Liver (tissue), 8 donors: ENCODE measurements at regions not wholly inside any gene's neighbourhood (a gene's known extent, or its start where the extent isn't known, plus 50 kb on each side); places are given as distances from the start of the nearest gene placed in this dataset.

ENCODE experiments used
- DNase-seq: peaks from one replicate; pipeline ENCODE4 v3.0.0-alpha.2; 2017; ENCODE audit warnings: low spot score
- H3K27ac ChIP-seq, 2 donors: one replicate each; pipeline ENCODE4 v1.7.0; 2013; ENCODE audit warnings: inconsistent platforms in 2 of 2, low read length in 2 of 2, control low read depth in 1 of 2, low read depth in 1 of 2, mild to moderate bottlenecking in 1 of 2
- H3K27me3 ChIP-seq, 4 donors: one replicate each; pipeline versions ENCODE4 v1.6.1 to v1.7.0; 2013; ENCODE audit warnings: low read length in 3 of 4, inconsistent platforms in 1 of 4, mild to moderate bottlenecking in 1 of 4, moderate library complexity in 1 of 4; ENCODE audit not compliant: control insufficient read depth in 4 of 4, insufficient read depth in 4 of 4
- H3K36me3 ChIP-seq, 4 donors: one replicate each; pipeline versions ENCODE4 v1.6.1 to v1.7.0; 2013; ENCODE audit warnings: low read length in 3 of 4, mild to moderate bottlenecking in 3 of 4, low read depth in 1 of 4, moderate library complexity in 1 of 4; ENCODE audit not compliant: control insufficient read depth in 4 of 4, insufficient read depth in 3 of 4
- H3K4me1 ChIP-seq, 4 donors: one replicate each; pipeline versions ENCODE4 v1.6.1 to v1.7.0; 2013; ENCODE audit warnings: low read length in 3 of 4, mild to moderate bottlenecking in 3 of 4, moderate library complexity in 1 of 4; ENCODE audit not compliant: control insufficient read depth in 4 of 4, insufficient read depth in 4 of 4
- H3K4me3 ChIP-seq, 3 donors: one replicate each; pipeline versions ENCODE4 v1.6.1 to v1.7.0; 2013; ENCODE audit warnings: low read length in 3 of 3, control low read depth in 1 of 3, low read depth in 1 of 3, mild to moderate bottlenecking in 1 of 3
- H3K9ac ChIP-seq, 2 donors: one replicate each; pipeline ENCODE4 v1.7.0; 2013; ENCODE audit warnings: low read length in 2 of 2, mild to moderate bottlenecking in 2 of 2, moderate library complexity in 2 of 2, control low read depth in 1 of 2, low read depth in 1 of 2
- H3K9me3 ChIP-seq, 4 donors: one replicate each; pipeline versions ENCODE4 v1.6.1 to v1.7.0; 2013; ENCODE audit warnings: low read length in 3 of 4; ENCODE audit not compliant: control insufficient read depth in 4 of 4
- EGR1 ChIP-seq, 2 donors: IDR thresholded peaks; 2 replicates each; pipeline ENCODE4 v1.6.1; 2016 to 2018; ENCODE audit warnings: antibody characterized with exemption in 2 of 2, low read depth in 2 of 2
- FOXA1 ChIP-seq: IDR thresholded peaks from 2 replicates; pipeline ENCODE4 v1.6.1; 2016; ENCODE audit warnings: antibody characterized with exemption
- FOXA2 ChIP-seq: IDR thresholded peaks from 2 replicates; pipeline ENCODE4 v1.6.1; 2016; ENCODE audit warnings: antibody characterized with exemption
- HNF4G ChIP-seq: IDR thresholded peaks from 2 replicates; pipeline ENCODE4 v1.6.1; 2016; ENCODE audit warnings: antibody characterized with exemption
- NR2F2 ChIP-seq: IDR thresholded peaks from 2 replicates; pipeline ENCODE4 v1.6.1; 2016; ENCODE audit warnings: antibody characterized with exemption
- RAD21 ChIP-seq, 2 donors: IDR thresholded peaks; 2 replicates each; pipeline ENCODE4 v1.6.1; 2016; ENCODE audit warnings: antibody characterized with exemption in 2 of 2, mild to moderate bottlenecking in 2 of 2
- RXRA ChIP-seq, 2 donors: IDR thresholded peaks; 2 replicates each; pipeline ENCODE4 v1.6.1; 2017 to 2018; ENCODE audit warnings: antibody characterized with exemption in 2 of 2, mild to moderate bottlenecking in 1 of 2
- SP1 ChIP-seq: IDR thresholded peaks from 2 replicates; pipeline ENCODE4 v1.6.1; 2018; ENCODE audit warnings: antibody characterized with exemption, mild to moderate bottlenecking
- TAF1 ChIP-seq: conservative IDR thresholded peaks from 2 replicates; pipeline ENCODE4 v1.6.1; 2016; ENCODE audit warnings: antibody characterized with exemption, mild to moderate bottlenecking
- WGBS: extraction: QIAGEN DNeasy Blood & Tissue Kit; methylation state at CpG from one replicate; pipeline ENCODE4 v1.1.7; 2013; 5-methylcytosine and 5-hydroxymethylcytosine counted together
- TF ChIP-seq, protein P1 (sequence below): IDR thresholded peaks from 2 replicates; pipeline ENCODE4 v1.6.1; 2016; ENCODE audit warnings: antibody characterized with exemption
- TF ChIP-seq, protein P2 (sequence below): fragments of 150-350 bp; IDR thresholded peaks from 2 replicates; pipeline ENCODE4 v1.5.1; 2017; ENCODE audit warnings: improper control_type of control experiment, low read depth, low read length; ENCODE audit not compliant: missing input control
- donor health status: healthy.
- donor health status: healthy.
- donor health status: healthy.
- donor health status: healthy.
- donor health status: healthy.

DNA sequence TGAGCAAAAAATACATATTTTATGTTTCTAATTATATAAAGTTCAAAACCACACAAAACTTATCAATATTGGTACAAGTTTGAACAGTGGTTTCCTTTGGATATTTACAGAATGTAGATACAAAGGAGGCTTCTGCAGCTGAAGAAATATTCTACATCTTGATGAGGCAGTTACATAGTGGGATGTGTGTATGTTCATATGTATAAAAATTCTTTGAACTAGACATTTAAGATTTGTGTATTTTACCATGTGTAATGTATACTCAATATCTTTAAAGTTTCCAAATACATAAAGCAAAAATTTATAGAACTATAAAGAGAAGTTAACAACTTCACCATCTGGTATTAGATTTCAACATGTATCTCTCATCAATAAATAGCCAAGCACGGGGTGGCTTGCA, 80.7 kb upstream of the TNFSF4 start (continued):
- TF ChIP-seq, protein P1, sequence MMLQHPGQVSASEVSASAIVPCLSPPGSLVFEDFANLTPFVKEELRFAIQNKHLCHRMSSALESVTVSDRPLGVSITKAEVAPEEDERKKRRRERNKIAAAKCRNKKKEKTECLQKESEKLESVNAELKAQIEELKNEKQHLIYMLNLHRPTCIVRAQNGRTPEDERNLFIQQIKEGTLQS, result no peak
- TF ChIP-seq RAD21 (IDR thresholded peaks at IDR 0.05) (no peak), FOXA1 (no peak), HNF4G (no peak)
- TF ChIP-seq, protein P2, sequence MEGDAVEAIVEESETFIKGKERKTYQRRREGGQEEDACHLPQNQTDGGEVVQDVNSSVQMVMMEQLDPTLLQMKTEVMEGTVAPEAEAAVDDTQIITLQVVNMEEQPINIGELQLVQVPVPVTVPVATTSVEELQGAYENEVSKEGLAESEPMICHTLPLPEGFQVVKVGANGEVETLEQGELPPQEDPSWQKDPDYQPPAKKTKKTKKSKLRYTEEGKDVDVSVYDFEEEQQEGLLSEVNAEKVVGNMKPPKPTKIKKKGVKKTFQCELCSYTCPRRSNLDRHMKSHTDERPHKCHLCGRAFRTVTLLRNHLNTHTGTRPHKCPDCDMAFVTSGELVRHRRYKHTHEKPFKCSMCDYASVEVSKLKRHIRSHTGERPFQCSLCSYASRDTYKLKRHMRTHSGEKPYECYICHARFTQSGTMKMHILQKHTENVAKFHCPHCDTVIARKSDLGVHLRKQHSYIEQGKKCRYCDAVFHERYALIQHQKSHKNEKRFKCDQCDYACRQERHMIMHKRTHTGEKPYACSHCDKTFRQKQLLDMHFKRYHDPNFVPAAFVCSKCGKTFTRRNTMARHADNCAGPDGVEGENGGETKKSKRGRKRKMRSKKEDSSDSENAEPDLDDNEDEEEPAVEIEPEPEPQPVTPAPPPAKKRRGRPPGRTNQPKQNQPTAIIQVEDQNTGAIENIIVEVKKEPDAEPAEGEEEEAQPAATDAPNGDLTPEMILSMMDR, result no peak

DNA sequence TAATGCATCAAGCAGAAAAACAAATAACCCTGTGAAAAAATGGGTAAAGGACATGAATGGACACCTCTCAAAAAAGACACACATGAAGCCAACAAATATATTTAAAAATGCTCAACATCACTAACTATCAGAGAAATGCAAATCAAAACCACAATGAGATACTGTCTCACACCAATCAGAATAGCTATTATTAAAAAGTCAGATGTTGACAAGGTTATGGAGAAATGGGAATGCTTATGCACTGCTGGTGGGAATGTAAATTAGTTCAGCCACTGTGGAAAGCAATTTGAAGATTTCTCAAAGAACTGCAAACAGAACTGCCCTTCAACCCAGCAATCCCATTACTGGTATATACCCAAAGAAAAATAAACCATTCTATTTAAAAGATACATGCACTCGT, 86.6 kb upstream of the TNFSF4 start:
- TF ChIP-seq EGR1 (IDR thresholded peaks at IDR 0.05; ENCODE audit: low read depth in 2 of 2), result no peak
- TF ChIP-seq TAF1, result no peak
- TF ChIP-seq HNF4G, result no peak
- TF ChIP-seq, protein P1, result no peak
- TF ChIP-seq SP1, result no peak
- TF ChIP-seq RAD21 (IDR thresholded peaks at IDR 0.05), result no peak
- no peak for TF ChIP-seq FOXA1
- TF ChIP-seq RXRA (IDR thresholded peaks at IDR 0.05), result no peak
- TF ChIP-seq, protein P2, result no peak
- H3K27me3 ChIP-seq, result no peaks in the 10 kb centered on the region
- H3K36me3 ChIP-seq, result no peaks in the 10 kb centered on the region
- H3K4me1 ChIP-seq, result no peaks in the 10 kb centered on the region
- no peak overlapping the region for H3K9ac ChIP-seq
- no peak overlapping the region for H3K4me3 ChIP-seq
- WGBS, result 97% methylated on average over 1 of the region's 1 CpG
- H3K9me3 ChIP-seq, result no peaks in the 10 kb centered on the region
- H3K27ac ChIP-seq, result no peak overlapping the region
- DNase-seq, result no peak

DNA sequence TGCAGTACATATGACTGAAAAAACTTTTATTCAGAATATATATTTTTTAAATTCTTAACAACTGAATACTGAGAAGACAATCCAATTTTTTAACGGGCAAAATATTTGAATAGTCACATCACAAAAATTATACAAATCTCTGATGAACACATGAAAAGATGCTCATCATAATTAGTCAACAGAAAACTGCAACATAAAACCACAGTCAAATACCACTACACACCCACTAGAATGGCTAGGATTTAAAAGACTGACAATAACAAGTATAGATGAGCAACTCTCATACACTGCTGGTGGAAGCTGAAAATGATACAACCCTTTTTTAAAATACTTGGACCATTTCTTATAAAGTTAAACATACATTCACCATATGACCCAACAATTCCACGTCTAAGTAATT, 87.7 kb upstream of the TNFSF4 start:
- no peaks in the 10 kb centered on the region for H3K9me3 ChIP-seq
- H3K27ac ChIP-seq, result no peak overlapping the region
- 74% methylated on average over 2 of the region's 2 CpGs for WGBS
- no peak overlapping the region for H3K9ac ChIP-seq
- H3K4me3 ChIP-seq, result no peak overlapping the region
- no peaks in the 10 kb centered on the region for H3K36me3 ChIP-seq
- H3K4me1 ChIP-seq, result no peaks in the 10 kb centered on the region
- no peaks in the 10 kb centered on the region for H3K27me3 ChIP-seq
- DNase-seq, result no peak
- TF ChIP-seq EGR1 (IDR thresholded peaks at IDR 0.05; ENCODE audit: low read depth in 2 of 2) (no peak), TAF1 (no peak), NR2F2 (no peak), RXRA (IDR thresholded peaks at IDR 0.05) (no peak), SP1 (no peak), FOXA1 (no peak), FOXA2 (no peak)
- TF ChIP-seq, protein P2, result no peak
